Neural cell (in vitro differentiated cells): ENCODE measurements at regions not wholly inside any gene's neighbourhood (a gene's known extent, or its start where the extent isn't known, plus 50 kb on each side); places are given as distances from the start of the nearest gene placed in this dataset.

Source experiments
- H2AFZ ChIP-seq: fragments of 200-600, 300-800 bp; sonication (generic), shearing (Covaris generic); 2 replicates; pipeline ENCODE4 v1.6.0; 2014; ENCODE audit warnings: low read depth, mild to moderate bottlenecking, antibody characterized with exemption, low read length, moderate library complexity
- H3F3A ChIP-seq: fragments of 200-600 bp; shearing (Covaris generic); 2 replicates; pipeline ENCODE4 v1.6.1; 2016; ENCODE audit warnings: mild to moderate bottlenecking, moderate library complexity, mixed read lengths, antibody characterized with exemption, low read length; ENCODE audit not compliant: insufficient read depth, poor library complexity, severe bottlenecking
- H3K27ac ChIP-seq: fragments of 200-600, 300-800 bp; sonication (generic), shearing (Covaris generic); 2 replicates; pipeline ENCODE4 v1.5.1; 2014; ENCODE audit warnings: mild to moderate bottlenecking, low read length, moderate library complexity
- H3K27me3 ChIP-seq: fragments of 300-800, 200-600 bp; sonication (generic), shearing (Covaris generic); 2 replicates; pipeline ENCODE4 v1.6.0; 2014; ENCODE audit warnings: mild to moderate bottlenecking, low read depth, low read length, moderate library complexity; ENCODE audit not compliant: insufficient read depth
- H3K36me3 ChIP-seq: fragments of 300-800, 200-600 bp; sonication (generic), shearing (Covaris generic); 2 replicates; pipeline ENCODE4 v1.5.1; 2014; ENCODE audit warnings: mild to moderate bottlenecking, antibody characterized with exemption, low read length, moderate library complexity; ENCODE audit not compliant: insufficient read depth
- H3K4me2 ChIP-seq: fragments of 300-800, 200-600 bp; sonication (generic), shearing (Covaris generic); 2 replicates; pipeline ENCODE4 v1.6.0; 2014; ENCODE audit warnings: mild to moderate bottlenecking, low read length
- H3K4me3 ChIP-seq: fragments of 300-800, 200-600 bp; sonication (generic), shearing (Covaris generic); 2 replicates; pipeline ENCODE4 v1.5.1; 2014; ENCODE audit warnings: mild to moderate bottlenecking, low read length, moderate library complexity
- H3K79me2 ChIP-seq: fragments of 200-600 bp; shearing (Covaris generic); replicated peaks from 2 replicates; pipeline ENCODE4 v1.6.0; 2014; ENCODE audit warnings: mild to moderate bottlenecking, low read length, moderate library complexity; ENCODE audit not compliant: insufficient read depth
- H3K9ac ChIP-seq: fragments of 300-800, 200-600 bp; sonication (generic), shearing (Covaris generic); 2 replicates; pipeline ENCODE4 v1.6.1; 2016; ENCODE audit warnings: mild to moderate bottlenecking, low read length, mixed read lengths
- H3K9me2 ChIP-seq: fragments of 200-600 bp; shearing (Covaris generic); 2 replicates; pipeline ENCODE4 v1.6.1; 2016; ENCODE audit warnings: mild to moderate bottlenecking, low read length, mixed read lengths; ENCODE audit not compliant: insufficient read depth
- H3K9me3 ChIP-seq: fragments of 200-600, 300-800 bp; sonication (generic), shearing (Covaris generic); 2 replicates; pipeline ENCODE4 v1.6.1; 2016; ENCODE audit warnings: mild to moderate bottlenecking, mixed run types, low read length, moderate library complexity, mixed read lengths
- H4K20me1 ChIP-seq: fragments of 200-600 bp; shearing (Covaris generic); 2 replicates; pipeline ENCODE4 v1.6.1; 2016; ENCODE audit warnings: mild to moderate bottlenecking, mixed run types; ENCODE audit not compliant: insufficient read depth
- EP300 ChIP-seq: fragments of 450-650 bp; conservative IDR thresholded peaks from 2 replicates; pipeline ENCODE4 v1.6.1; 2014; ENCODE audit warnings: antibody characterized with exemption, mild to moderate bottlenecking, moderate library complexity; ENCODE audit not compliant: poor library complexity, severe bottlenecking
- EZH2 ChIP-seq: fragments of 200-600, 300-800 bp; shearing (Covaris generic), sonication (generic); IDR thresholded peaks from 2 replicates; pipeline ENCODE4 v1.6.1; 2014; ENCODE audit warnings: antibody characterized with exemption, low read length, borderline replicate concordance, mild to moderate bottlenecking; ENCODE audit not compliant: insufficient read depth, poor library complexity, severe bottlenecking
- MXI1 ChIP-seq: fragments of 450-650 bp; conservative IDR thresholded peaks from 2 replicates; pipeline ENCODE4 v1.6.1; 2014; ENCODE audit warnings: antibody characterized with exemption, mild to moderate bottlenecking; ENCODE audit not compliant: poor library complexity, severe bottlenecking
- POLR2AphosphoS5 ChIP-seq: IDR thresholded peaks from 2 replicates; pipeline ENCODE4 v1.6.1; 2012
- RAD21 ChIP-seq: fragments of 450-650 bp; conservative IDR thresholded peaks from 2 replicates; pipeline ENCODE4 v1.6.1; 2014; ENCODE audit warnings: antibody characterized with exemption, mild to moderate bottlenecking, moderate library complexity
- REST ChIP-seq: IDR thresholded peaks from 2 replicates; pipeline ENCODE4 v1.6.1; 2012; ENCODE audit warnings: borderline replicate concordance
- SMC3 ChIP-seq: fragments of 450-650 bp; conservative IDR thresholded peaks from 2 replicates; pipeline ENCODE4 v1.6.1; 2014; ENCODE audit warnings: antibody characterized with exemption, mild to moderate bottlenecking, moderate library complexity; ENCODE audit not compliant: poor library complexity
- TAF1 ChIP-seq: IDR thresholded peaks from 2 replicates; pipeline ENCODE4 v1.6.1; 2012; ENCODE audit warnings: low read depth
- TF ChIP-seq, protein P1 (sequence below): fragments of 450-650 bp; IDR thresholded peaks from 2 replicates; pipeline ENCODE4 v1.5.1; 2014; ENCODE audit warnings: antibody characterized with exemption, mild to moderate bottlenecking, moderate library complexity; ENCODE audit not compliant: poor library complexity, severe bottlenecking

GRCh38 chr4:177713454-177713853, 271.2 kb upstream of the AGA start:
- Histone ChIP-seq H4K20me1 (no peaks in the 10 kb centered on the region), H3K9me2 (no peaks in the 10 kb centered on the region), H3K9ac (no peak overlapping the region), H3K4me2 (no peak overlapping the region), H3K4me3 (no peak overlapping the region), H3F3A (no peaks in the 10 kb centered on the region), H3K27me3 (no peaks in the 10 kb centered on the region), H3K79me2 (no peaks in the 10 kb centered on the region), H3K9me3 (no peaks in the 10 kb centered on the region), H3K36me3 (no peaks in the 10 kb centered on the region), H3K27ac (no peak overlapping the region), H2AFZ (no peak overlapping the region)
- TF ChIP-seq TAF1 (no peak), RAD21 (no peak), EP300 (no peak), REST (no peak), MXI1 (no peak)
- TF ChIP-seq, protein P1, sequence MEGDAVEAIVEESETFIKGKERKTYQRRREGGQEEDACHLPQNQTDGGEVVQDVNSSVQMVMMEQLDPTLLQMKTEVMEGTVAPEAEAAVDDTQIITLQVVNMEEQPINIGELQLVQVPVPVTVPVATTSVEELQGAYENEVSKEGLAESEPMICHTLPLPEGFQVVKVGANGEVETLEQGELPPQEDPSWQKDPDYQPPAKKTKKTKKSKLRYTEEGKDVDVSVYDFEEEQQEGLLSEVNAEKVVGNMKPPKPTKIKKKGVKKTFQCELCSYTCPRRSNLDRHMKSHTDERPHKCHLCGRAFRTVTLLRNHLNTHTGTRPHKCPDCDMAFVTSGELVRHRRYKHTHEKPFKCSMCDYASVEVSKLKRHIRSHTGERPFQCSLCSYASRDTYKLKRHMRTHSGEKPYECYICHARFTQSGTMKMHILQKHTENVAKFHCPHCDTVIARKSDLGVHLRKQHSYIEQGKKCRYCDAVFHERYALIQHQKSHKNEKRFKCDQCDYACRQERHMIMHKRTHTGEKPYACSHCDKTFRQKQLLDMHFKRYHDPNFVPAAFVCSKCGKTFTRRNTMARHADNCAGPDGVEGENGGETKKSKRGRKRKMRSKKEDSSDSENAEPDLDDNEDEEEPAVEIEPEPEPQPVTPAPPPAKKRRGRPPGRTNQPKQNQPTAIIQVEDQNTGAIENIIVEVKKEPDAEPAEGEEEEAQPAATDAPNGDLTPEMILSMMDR, result no peak

GRCh38 chr4:177717407-177717806, 275.2 kb upstream of the AGA start:
- Histone ChIP-seq H3K27me3 (no peaks in the 10 kb centered on the region), H3K27ac (no peak overlapping the region), H3K9ac (no peak overlapping the region), H3F3A (no peaks in the 10 kb centered on the region), H3K9me2 (no peaks in the 10 kb centered on the region), H3K4me2 (no peak overlapping the region), H3K9me3 (no peaks in the 10 kb centered on the region), H3K4me3 (no peak overlapping the region), H3K36me3 (no peaks in the 10 kb centered on the region), H4K20me1 (no peaks in the 10 kb centered on the region), H3K79me2 (no peaks in the 10 kb centered on the region), H2AFZ (no peak overlapping the region)
- no peak for TF ChIP-seq MXI1
- no peak for TF ChIP-seq TAF1

GRCh38 chr4:177718514-177718913, 276.3 kb upstream of the AGA start:
- H3K27ac ChIP-seq, result no peak overlapping the region
- H3K79me2 ChIP-seq, result no peaks in the 10 kb centered on the region
- no peak overlapping the region for H2AFZ ChIP-seq
- H3K36me3 ChIP-seq, result no peaks in the 10 kb centered on the region
- H3K9ac ChIP-seq, result no peak overlapping the region
- H3K27me3 ChIP-seq, result no peaks in the 10 kb centered on the region
- TF ChIP-seq, protein P1, result no peak
- no peak for TF ChIP-seq SMC3
- no peak for TF ChIP-seq EP300
- no peak for TF ChIP-seq EZH2
- TF ChIP-seq MXI1, result no peak
- TF ChIP-seq RAD21, result no peak
- TF ChIP-seq POLR2AphosphoS5, result no peak
- TF ChIP-seq TAF1, result no peak
- no peak for TF ChIP-seq REST
- H4K20me1 ChIP-seq, result no peaks in the 10 kb centered on the region
- H3K9me2 ChIP-seq, result no peaks in the 10 kb centered on the region
- H3F3A ChIP-seq, result no peaks in the 10 kb centered on the region
- H3K9me3 ChIP-seq, result no peaks in the 10 kb centered on the region
- no peak overlapping the region for H3K4me3 ChIP-seq
- no peak overlapping the region for H3K4me2 ChIP-seq
